Tibial artery (tissue), 4 donors: ENCODE measurements at regions not wholly inside any gene's neighbourhood (a gene's known extent, or its start where the extent isn't known, plus 50 kb on each side); places are given as distances from the start of the nearest gene placed in this dataset.

Source experiments
- DNase-seq, 2 donors: peaks; one replicate each; pipeline ENCODE4 v3.0.0-alpha.2; 2019
- H3K27ac ChIP-seq, 2 donors: fragments of 200-600 bp; sonication (generic) in 1 of 2; 1 replicate in 1 of 2; 2 replicates in 1 of 2; pipeline ENCODE4 v1.5.1; 2018 to 2019; ENCODE audit warnings: mild to moderate bottlenecking in 1 of 2
- H3K27me3 ChIP-seq, 2 donors: fragments of 200-600 bp; sonication (generic) in 1 of 2; one replicate each; pipeline versions ENCODE4 v1.5.1 to v1.6.0; 2016 to 2019
- H3K36me3 ChIP-seq, 3 donors: fragments of 200-600 bp; sonication (generic) in 2 of 3; one replicate each; pipeline ENCODE4 v1.5.1; 2016 to 2019; ENCODE audit warnings: mild to moderate bottlenecking in 2 of 3
- H3K4me1 ChIP-seq, 4 donors: fragments of 200-600 bp; sonication (generic) in 2 of 4; 1 replicate in 3 of 4; 2 replicates in 1 of 4; pipeline ENCODE4 v1.5.1; 2016 to 2019
- H3K4me3 ChIP-seq, 2 donors: fragments of 200-600 bp; sonication (generic) in 1 of 2; 1 replicate in 1 of 2; 2 replicates in 1 of 2; pipeline ENCODE4 v1.5.1; 2018 to 2019; ENCODE audit warnings: mild to moderate bottlenecking in 2 of 2
- H3K9me3 ChIP-seq, 3 donors: fragments of 200-600 bp; sonication (generic) in 1 of 3; one replicate each; pipeline ENCODE4 v1.5.1; 2016 to 2019
- CTCF ChIP-seq, 2 experiments: fragments of 200-600 bp in 1 of 2; fragments of 450-650 bp in 1 of 2; IDR thresholded peaks; one replicate each; pipeline ENCODE4 v1.5.1; 2017 to 2019; ENCODE audit warnings: antibody characterized with exemption in 2 of 2, mild to moderate bottlenecking in 1 of 2, moderate library complexity in 1 of 2
- intact Hi-C: fragments of 100-400 bp; cut with DNase I; formaldehyde crosslinking; loops from one replicate; pipeline ENCODE4 v1.15.0; 2023; ENCODE audit warnings: low total_unique reads

GRCh38 chr14:34208532-34208931, 253.5 kb downstream of the SPTSSA start:
- Histone ChIP-seq H3K4me3 (no peak overlapping the region), H3K9me3 (no peaks in the 10 kb centered on the region), H3K36me3 (no peaks in the 10 kb centered on the region), H3K27ac (no peak overlapping the region), H3K4me1 (no peaks in the 10 kb centered on the region), H3K27me3 (peaks cover 0 to 4% of the 10 kb centered on the region in 2 donors)
- no peak for TF ChIP-seq CTCF (IDR thresholded peaks at IDR 0.05)
- no peak for DNase-seq
- intact Hi-C loops: no loop called here

GRCh38 chr14:34205799-34206198, 254.9 kb upstream of the EGLN3 start:
- Histone ChIP-seq H3K27ac (no peak overlapping the region), H3K27me3 (no peaks in the 10 kb centered on the region), H3K36me3 (no peaks in the 10 kb centered on the region), H3K4me3 (no peak overlapping the region), H3K4me1 (no peaks in the 10 kb centered on the region), H3K9me3 (no peaks in the 10 kb centered on the region)
- TF ChIP-seq CTCF (IDR thresholded peaks at IDR 0.05): no peak
- no peak for DNase-seq
- intact Hi-C loops: no loop called here

GRCh38 chr14:34204774-34205173, 253.9 kb upstream of the EGLN3 start:
- no peak for DNase-seq
- Histone ChIP-seq H3K4me1 (no peaks in the 10 kb centered on the region), H3K9me3 (no peaks in the 10 kb centered on the region), H3K4me3 (no peak overlapping the region), H3K36me3 (no peaks in the 10 kb centered on the region), H3K27ac (no peak overlapping the region), H3K27me3 (no peaks in the 10 kb centered on the region)
- no peak for TF ChIP-seq CTCF (IDR thresholded peaks at IDR 0.05)
- intact Hi-C loops: no loop called here

GRCh38 chr14:34203251-34203722, 252.4 kb upstream of the EGLN3 start:
- Histone ChIP-seq H3K9me3 (no peaks in the 10 kb centered on the region), H3K27ac (no peak overlapping the region), H3K27me3 (no peaks in the 10 kb centered on the region), H3K4me3 (no peak overlapping the region), H3K4me1 (no peaks in the 10 kb centered on the region), H3K36me3 (no peaks in the 10 kb centered on the region)
- DNase-seq: no peak
- no peak for TF ChIP-seq CTCF (IDR thresholded peaks at IDR 0.05)
- intact Hi-C loops: no loop called here

- intact Hi-C loops: no loop called here
- DNase-seq: no peak
- Histone ChIP-seq H3K27ac (no peak overlapping the region), H3K9me3 (no peaks in the 10 kb centered on the region), H3K4me3 (no peak overlapping the region), H3K36me3 (no peaks in the 10 kb centered on the region), H3K4me1 (no peaks in the 10 kb centered on the region), H3K27me3 (no peaks in the 10 kb centered on the region)
- TF ChIP-seq CTCF (IDR thresholded peaks at IDR 0.05): no peak
These were observed 251.2 kb upstream of the EGLN3 start for GRCh38 chr14:34201909-34202637.
